WTC11 (cell line): ENCODE measurements at regions not wholly inside any gene's neighbourhood (a gene's known extent, or its start where the extent isn't known, plus 50 kb on each side); places are given as distances from the start of the nearest gene placed in this dataset.

Source experiments
- ATAC-seq: fragments of 200-7000 bp; cut with Tn5 transposase; 2 replicates; pipeline ENCODE4 v1.10.0; 2021; ENCODE audit warnings: mild to moderate bottlenecking, moderate library complexity
- CTCF ChIA-PET: fragments of 300-600 bp; sonication (Branson Sonifier 250); formaldehyde crosslinking; loops from one replicate; lab custom pipeline; 2021; ENCODE audit warnings: antibody characterized with exemption; lab: Charles Lee
- POLR2A ChIA-PET: fragments of 350-600 bp; sonication (Branson Sonifier 250); formaldehyde crosslinking; loops from one replicate; lab custom pipeline; 2021; ENCODE audit warnings: antibody characterized with exemption; lab: Charles Lee
- DNase-seq: peaks from one replicate; pipeline ENCODE4 v3.0.0; 2021; ENCODE audit warnings: low spot score
- H3K27ac Mint-ChIP-seq: 2 replicates; pipeline ENCODE4 v1.8.0; 2021; ENCODE audit warnings: mixed read lengths
- H3K27me3 Mint-ChIP-seq: 2 replicates; pipeline ENCODE4 v1.8.0; 2021; ENCODE audit warnings: low read depth, mild to moderate bottlenecking, moderate library complexity, mixed read lengths
- H3K36me3 Mint-ChIP-seq: 2 replicates; pipeline ENCODE4 v1.8.0; 2021; ENCODE audit warnings: mixed read lengths
- H3K4me1 Mint-ChIP-seq: 2 replicates; pipeline ENCODE4 v1.8.0; 2022; ENCODE audit warnings: mixed read lengths
- H3K4me3 Mint-ChIP-seq: 2 replicates; pipeline ENCODE4 v1.8.0; 2021; ENCODE audit warnings: mild to moderate bottlenecking, moderate library complexity, mixed read lengths
- H3K9me3 Mint-ChIP-seq: 2 replicates; pipeline ENCODE4 v1.8.0; 2021; ENCODE audit warnings: mixed read lengths
- AR ChIP-seq: fragments of 250-450 bp; sonication (Bioruptor Pico); IDR thresholded peaks from 2 replicates; pipeline ENCODE4 v1.9.0; 2021; ENCODE audit warnings: mild to moderate bottlenecking
- GTF2I ChIP-seq: fragments of 250-450 bp; sonication (Bioruptor Pico); conservative IDR thresholded peaks from 2 replicates; pipeline ENCODE4 v1.4.0; 2021; ENCODE audit warnings: mild to moderate bottlenecking
- HMGA2 ChIP-seq: fragments of 250-450 bp; sonication (Bioruptor Pico); IDR thresholded peaks from 2 replicates; pipeline ENCODE4 v1.4.0; 2021; ENCODE audit warnings: mild to moderate bottlenecking, moderate library complexity
- JUN ChIP-seq: sonication (generic); formaldehyde crosslinking; IDR thresholded peaks from 2 replicates; pipeline ENCODE4 v1.8.0; 2023; ENCODE audit warnings: mild to moderate bottlenecking, missing genetic modification reagents
- NFATC4 ChIP-seq: fragments of 250-450 bp; sonication (Bioruptor Pico); IDR thresholded peaks from 2 replicates; pipeline ENCODE4 v1.9.0; 2021; ENCODE audit warnings: mild to moderate bottlenecking
- OVOL2 ChIP-seq: fragments of 250-450 bp; sonication (Bioruptor Pico); IDR thresholded peaks from 2 replicates; pipeline ENCODE4 v1.9.0; 2021; ENCODE audit warnings: mild to moderate bottlenecking, borderline replicate concordance
- RELA ChIP-seq: sonication (generic); formaldehyde crosslinking; IDR thresholded peaks from 2 replicates; pipeline ENCODE4 v1.8.1; 2022; ENCODE audit warnings: missing genetic modification reagents, mild to moderate bottlenecking, borderline replicate concordance
- RORB ChIP-seq: fragments of 250-450 bp; sonication (Bioruptor Pico); IDR thresholded peaks from 2 replicates; pipeline ENCODE4 v1.9.0; 2021; ENCODE audit warnings: mild to moderate bottlenecking
- SOX15 ChIP-seq: fragments of 250-450 bp; sonication (Bioruptor Pico); IDR thresholded peaks from 2 replicates; pipeline ENCODE4 v1.9.0; 2021; ENCODE audit warnings: mild to moderate bottlenecking
- SP1 ChIP-seq: sonication (generic); formaldehyde crosslinking; conservative IDR thresholded peaks from 2 replicates; pipeline ENCODE4 v1.8.1; 2022; ENCODE audit warnings: missing genetic modification reagents
- USF1 ChIP-seq: sonication (generic); formaldehyde crosslinking; IDR thresholded peaks from 2 replicates; pipeline ENCODE4 v1.8.0; 2022; ENCODE audit warnings: mild to moderate bottlenecking, missing genetic modification reagents
- ZBTB21 ChIP-seq: sonication (generic); formaldehyde crosslinking; IDR thresholded peaks from 2 replicates; pipeline ENCODE4 v1.8.1; 2023; ENCODE audit warnings: mild to moderate bottlenecking, missing genetic modification reagents, borderline replicate concordance
- ZBTB43 ChIP-seq: sonication (generic); formaldehyde crosslinking; IDR thresholded peaks from 2 replicates; pipeline ENCODE4 v1.8.1; 2023; ENCODE audit warnings: mild to moderate bottlenecking, missing genetic modification reagents
- ZNF138 ChIP-seq: sonication (generic); formaldehyde crosslinking; conservative IDR thresholded peaks from 2 replicates; pipeline ENCODE4 v1.8.1; 2022; ENCODE audit warnings: mild to moderate bottlenecking, moderate library complexity, missing genetic modification reagents
- ZNF317 ChIP-seq: sonication (generic); formaldehyde crosslinking; IDR thresholded peaks from 2 replicates; pipeline ENCODE4 v1.8.1; 2023; ENCODE audit warnings: low read depth, mild to moderate bottlenecking, moderate library complexity, missing genetic modification reagents, borderline replicate concordance
- ZNF423 ChIP-seq: fragments of 250-450 bp; sonication (Bioruptor Pico); IDR thresholded peaks from 2 replicates; pipeline ENCODE4 v2.1.2; 2022; ENCODE audit warnings: mild to moderate bottlenecking, moderate library complexity
- TF ChIP-seq, protein P1 (sequence below): fragments of 250-450 bp; sonication (Bioruptor Pico); conservative IDR thresholded peaks from 2 replicates; pipeline ENCODE4 v1.9.0; 2021; ENCODE audit warnings: mild to moderate bottlenecking
- TF ChIP-seq, protein P2 (sequence below): sonication (generic); formaldehyde crosslinking; IDR thresholded peaks from 2 replicates; pipeline ENCODE4 v1.8.0; 2023; ENCODE audit warnings: missing genetic modification reagents
- TF ChIP-seq, protein P3 (sequence below): sonication (generic); formaldehyde crosslinking; IDR thresholded peaks from 2 replicates; pipeline ENCODE4 v1.8.0; 2022; ENCODE audit warnings: mild to moderate bottlenecking, missing genetic modification reagents
- TF ChIP-seq, protein P4 (sequence below): fragments of 200-600 bp; IDR thresholded peaks from 2 replicates; pipeline ENCODE4 v1.8.0; 2022; ENCODE audit warnings: antibody characterized with exemption
- TF ChIP-seq, protein P5 (sequence below): sonication (generic); formaldehyde crosslinking; IDR thresholded peaks from 2 replicates; pipeline ENCODE4 v1.8.1; 2022; ENCODE audit warnings: mild to moderate bottlenecking, missing genetic modification reagents, moderate library complexity, borderline replicate concordance
- TF ChIP-seq, protein P6 (sequence below): sonication (generic); formaldehyde crosslinking; IDR thresholded peaks from 2 replicates; pipeline ENCODE4 v1.8.1; 2023; ENCODE audit warnings: mild to moderate bottlenecking, missing genetic modification reagents, moderate library complexity

DNA sequence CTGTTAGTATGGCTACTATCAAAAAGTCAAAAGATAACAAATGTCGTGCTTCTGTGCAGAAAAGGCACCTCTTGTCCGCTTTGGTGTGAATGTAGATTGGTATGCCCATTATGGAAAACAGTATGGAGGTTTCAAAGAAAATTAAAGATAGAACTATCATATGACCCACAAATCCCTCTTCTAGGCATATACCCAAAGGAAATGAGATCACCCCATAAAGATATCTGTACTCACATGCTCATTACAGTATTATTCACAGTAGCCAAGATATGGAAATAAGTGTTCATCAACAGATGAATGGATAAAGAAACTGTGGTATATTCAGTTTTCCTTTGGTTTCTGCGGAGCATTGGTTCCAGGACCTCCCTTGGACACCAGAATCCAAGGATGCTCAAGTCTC is 180.5 kb upstream of the PPP1R3A start (continued):
- TF ChIP-seq, protein P1, sequence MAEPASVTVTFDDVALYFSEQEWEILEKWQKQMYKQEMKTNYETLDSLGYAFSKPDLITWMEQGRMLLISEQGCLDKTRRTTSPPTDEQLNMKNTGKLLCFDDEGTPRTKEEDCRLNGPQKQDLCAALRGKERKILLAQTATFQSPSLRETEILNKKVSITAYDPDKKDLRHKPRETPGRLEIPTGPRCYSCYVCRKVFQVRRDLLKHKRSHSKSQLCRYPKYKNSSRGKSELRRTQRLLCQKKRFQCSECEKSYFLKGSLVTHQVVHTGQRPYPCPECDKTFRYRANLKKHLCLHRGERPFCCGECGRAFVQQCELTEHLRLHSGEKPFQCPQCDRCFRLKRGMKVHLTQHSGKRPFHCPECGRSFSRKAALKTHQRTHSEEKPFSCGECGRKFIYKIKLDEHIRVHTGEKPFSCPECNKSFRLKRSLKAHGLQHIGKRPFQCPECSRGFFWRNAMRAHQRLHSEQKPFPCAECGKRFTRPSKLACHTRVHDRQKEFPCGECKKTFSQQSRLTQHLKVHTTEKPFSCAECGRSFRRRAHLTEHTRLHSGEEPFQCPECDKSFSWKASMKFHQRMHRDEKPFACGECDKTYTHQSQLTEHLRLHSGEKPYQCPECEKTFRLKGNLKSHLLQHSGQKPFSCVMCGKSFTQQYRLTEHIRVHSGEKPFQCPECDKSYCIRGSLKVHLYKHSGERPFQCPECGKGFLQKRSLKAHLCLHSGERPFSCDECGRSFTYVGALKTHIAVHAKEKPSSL: no peak
- TF ChIP-seq RELA (CRISPR knock-in tag): no peak
- no peak for TF ChIP-seq ZBTB43 (CRISPR knock-in tag)
- TF ChIP-seq ZNF138: no peak
- no peak for TF ChIP-seq ZNF317
- TF ChIP-seq SP1 (CRISPR knock-in tag): no peak

GRCh38 chr7:114095885-114096284 is 177.1 kb upstream of the PPP1R3A start:
- no peak for ATAC-seq
- no peak for DNase-seq
- Mint-ChIP-seq H3K4me1 (no peaks in the 10 kb centered on the region), H3K27me3 (no peaks in the 10 kb centered on the region), H3K9me3 (no peaks in the 10 kb centered on the region), H3K36me3 (no peaks in the 10 kb centered on the region), H3K27ac (no peak overlapping the region), H3K4me3 (no peak overlapping the region)
- no peak for TF ChIP-seq AR
- TF ChIP-seq ZBTB21 (CRISPR knock-in tag): no peak
- TF ChIP-seq, protein P2, sequence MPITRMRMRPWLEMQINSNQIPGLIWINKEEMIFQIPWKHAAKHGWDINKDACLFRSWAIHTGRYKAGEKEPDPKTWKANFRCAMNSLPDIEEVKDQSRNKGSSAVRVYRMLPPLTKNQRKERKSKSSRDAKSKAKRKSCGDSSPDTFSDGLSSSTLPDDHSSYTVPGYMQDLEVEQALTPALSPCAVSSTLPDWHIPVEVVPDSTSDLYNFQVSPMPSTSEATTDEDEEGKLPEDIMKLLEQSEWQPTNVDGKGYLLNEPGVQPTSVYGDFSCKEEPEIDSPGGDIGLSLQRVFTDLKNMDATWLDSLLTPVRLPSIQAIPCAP (CRISPR knock-in tag): no peak
- no peak for TF ChIP-seq ZNF423
- TF ChIP-seq NFATC4: no peak
- TF ChIP-seq USF1 (CRISPR knock-in tag): no peak
- TF ChIP-seq, protein P3, sequence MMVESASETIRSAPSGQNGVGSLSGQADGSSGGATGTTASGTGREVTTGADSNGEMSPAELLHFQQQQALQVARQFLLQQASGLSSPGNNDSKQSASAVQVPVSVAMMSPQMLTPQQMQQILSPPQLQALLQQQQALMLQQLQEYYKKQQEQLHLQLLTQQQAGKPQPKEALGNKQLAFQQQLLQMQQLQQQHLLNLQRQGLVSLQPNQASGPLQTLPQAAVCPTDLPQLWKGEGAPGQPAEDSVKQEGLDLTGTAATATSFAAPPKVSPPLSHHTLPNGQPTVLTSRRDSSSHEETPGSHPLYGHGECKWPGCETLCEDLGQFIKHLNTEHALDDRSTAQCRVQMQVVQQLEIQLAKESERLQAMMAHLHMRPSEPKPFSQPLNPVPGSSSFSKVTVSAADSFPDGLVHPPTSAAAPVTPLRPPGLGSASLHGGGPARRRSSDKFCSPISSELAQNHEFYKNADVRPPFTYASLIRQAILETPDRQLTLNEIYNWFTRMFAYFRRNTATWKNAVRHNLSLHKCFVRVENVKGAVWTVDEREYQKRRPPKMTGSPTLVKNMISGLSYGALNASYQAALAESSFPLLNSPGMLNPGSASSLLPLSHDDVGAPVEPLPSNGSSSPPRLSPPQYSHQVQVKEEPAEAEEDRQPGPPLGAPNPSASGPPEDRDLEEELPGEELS (CRISPR knock-in tag): no peak
- TF ChIP-seq RORB (CRISPR knock-in tag): no peak
- CTCF ChIA-PET: no interaction called here
- POLR2A ChIA-PET: no interaction called here

DNA sequence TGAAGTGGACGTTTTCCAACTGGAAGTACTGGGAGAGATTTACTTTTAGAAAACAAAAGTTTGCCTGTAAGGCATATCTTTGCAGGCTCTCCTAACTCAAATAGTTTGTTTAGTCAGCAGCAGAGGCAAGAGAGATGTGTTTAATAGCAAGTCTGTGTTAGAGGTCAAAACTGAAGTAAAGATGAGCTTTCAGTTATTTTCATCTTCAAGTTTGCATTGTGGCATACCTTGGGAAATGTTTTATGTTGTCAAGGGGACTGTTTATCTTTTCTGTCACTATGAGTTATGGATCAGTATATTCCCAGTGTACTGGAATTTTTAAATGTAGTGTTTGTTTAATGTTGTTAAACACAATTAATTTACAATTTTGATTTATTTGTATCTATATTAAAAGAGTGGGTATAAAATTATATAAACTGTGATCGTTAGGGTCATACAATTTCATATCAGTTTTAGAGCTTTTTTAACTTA is 169.7 kb upstream of the PPP1R3A start:
- CTCF ChIA-PET: no interaction called here
- peaks cover 63% of the 10 kb centered on the region for H3K27me3 Mint-ChIP-seq
- DNase-seq (no peak), ATAC-seq (no peak)
- no peak overlapping the region for H3K27ac Mint-ChIP-seq
- no peaks in the 10 kb centered on the region for H3K9me3 Mint-ChIP-seq
- peaks cover 23% of the 10 kb centered on the region for H3K4me1 Mint-ChIP-seq
- H3K4me3 Mint-ChIP-seq: peak overlapping the region; percentile 90
- H3K36me3 Mint-ChIP-seq: no peaks in the 10 kb centered on the region
- POLR2A ChIA-PET: no interaction called here
- TF ChIP-seq HMGA2 (no peak), OVOL2 (CRISPR knock-in tag) (no peak), JUN (CRISPR knock-in tag) (no peak), SOX15 (CRISPR knock-in tag) (no peak), GTF2I (no peak), ZNF423 (no peak)
- TF ChIP-seq, protein P4, sequence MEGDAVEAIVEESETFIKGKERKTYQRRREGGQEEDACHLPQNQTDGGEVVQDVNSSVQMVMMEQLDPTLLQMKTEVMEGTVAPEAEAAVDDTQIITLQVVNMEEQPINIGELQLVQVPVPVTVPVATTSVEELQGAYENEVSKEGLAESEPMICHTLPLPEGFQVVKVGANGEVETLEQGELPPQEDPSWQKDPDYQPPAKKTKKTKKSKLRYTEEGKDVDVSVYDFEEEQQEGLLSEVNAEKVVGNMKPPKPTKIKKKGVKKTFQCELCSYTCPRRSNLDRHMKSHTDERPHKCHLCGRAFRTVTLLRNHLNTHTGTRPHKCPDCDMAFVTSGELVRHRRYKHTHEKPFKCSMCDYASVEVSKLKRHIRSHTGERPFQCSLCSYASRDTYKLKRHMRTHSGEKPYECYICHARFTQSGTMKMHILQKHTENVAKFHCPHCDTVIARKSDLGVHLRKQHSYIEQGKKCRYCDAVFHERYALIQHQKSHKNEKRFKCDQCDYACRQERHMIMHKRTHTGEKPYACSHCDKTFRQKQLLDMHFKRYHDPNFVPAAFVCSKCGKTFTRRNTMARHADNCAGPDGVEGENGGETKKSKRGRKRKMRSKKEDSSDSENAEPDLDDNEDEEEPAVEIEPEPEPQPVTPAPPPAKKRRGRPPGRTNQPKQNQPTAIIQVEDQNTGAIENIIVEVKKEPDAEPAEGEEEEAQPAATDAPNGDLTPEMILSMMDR: no peak
- TF ChIP-seq, protein P5, sequence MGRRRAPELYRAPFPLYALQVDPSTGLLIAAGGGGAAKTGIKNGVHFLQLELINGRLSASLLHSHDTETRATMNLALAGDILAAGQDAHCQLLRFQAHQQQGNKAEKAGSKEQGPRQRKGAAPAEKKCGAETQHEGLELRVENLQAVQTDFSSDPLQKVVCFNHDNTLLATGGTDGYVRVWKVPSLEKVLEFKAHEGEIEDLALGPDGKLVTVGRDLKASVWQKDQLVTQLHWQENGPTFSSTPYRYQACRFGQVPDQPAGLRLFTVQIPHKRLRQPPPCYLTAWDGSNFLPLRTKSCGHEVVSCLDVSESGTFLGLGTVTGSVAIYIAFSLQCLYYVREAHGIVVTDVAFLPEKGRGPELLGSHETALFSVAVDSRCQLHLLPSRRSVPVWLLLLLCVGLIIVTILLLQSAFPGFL: no peak
- TF ChIP-seq, protein P6, sequence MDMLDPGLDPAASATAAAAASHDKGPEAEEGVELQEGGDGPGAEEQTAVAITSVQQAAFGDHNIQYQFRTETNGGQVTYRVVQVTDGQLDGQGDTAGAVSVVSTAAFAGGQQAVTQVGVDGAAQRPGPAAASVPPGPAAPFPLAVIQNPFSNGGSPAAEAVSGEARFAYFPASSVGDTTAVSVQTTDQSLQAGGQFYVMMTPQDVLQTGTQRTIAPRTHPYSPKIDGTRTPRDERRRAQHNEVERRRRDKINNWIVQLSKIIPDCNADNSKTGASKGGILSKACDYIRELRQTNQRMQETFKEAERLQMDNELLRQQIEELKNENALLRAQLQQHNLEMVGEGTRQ (CRISPR knock-in tag): no peak
